ENCODE measurements at regions not wholly inside any gene's neighbourhood (a gene's known extent, or its start where the extent isn't known, plus 50 kb on each side); places are given as distances from the start of the nearest gene placed in this dataset.

GRCh38 chr6:14258695-14259593, 141.4 kb downstream of the CD83 start:
- no peak for DNase-seq

DNA sequence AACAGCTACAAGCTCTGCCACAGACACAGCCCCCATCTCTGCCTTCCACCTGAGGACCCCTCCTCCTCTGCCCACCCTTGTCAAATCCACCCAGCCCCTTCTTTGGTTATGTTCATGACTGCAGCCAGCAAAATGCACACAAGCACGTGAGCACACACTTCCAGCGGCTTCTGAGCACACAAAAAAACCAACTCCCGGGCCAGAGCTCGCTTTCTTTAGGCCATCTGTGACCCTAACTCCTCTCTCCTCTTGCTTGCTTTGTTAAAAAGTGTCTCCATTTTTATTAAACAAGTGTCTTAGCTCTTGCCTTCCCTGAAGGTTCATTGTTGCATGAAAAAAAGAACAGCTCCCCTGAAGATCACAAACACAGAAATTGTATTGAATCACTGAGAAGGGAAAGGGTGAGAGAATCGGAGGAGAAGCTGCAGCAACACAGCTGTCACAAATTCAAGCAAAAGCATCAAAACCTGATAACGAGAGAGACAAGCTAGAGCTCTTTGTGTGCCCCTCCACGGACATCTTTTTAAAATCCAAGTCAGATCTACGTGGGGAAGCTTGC, 142.1 kb downstream of the CD83 start:
- DNase-seq = no peak

DNA sequence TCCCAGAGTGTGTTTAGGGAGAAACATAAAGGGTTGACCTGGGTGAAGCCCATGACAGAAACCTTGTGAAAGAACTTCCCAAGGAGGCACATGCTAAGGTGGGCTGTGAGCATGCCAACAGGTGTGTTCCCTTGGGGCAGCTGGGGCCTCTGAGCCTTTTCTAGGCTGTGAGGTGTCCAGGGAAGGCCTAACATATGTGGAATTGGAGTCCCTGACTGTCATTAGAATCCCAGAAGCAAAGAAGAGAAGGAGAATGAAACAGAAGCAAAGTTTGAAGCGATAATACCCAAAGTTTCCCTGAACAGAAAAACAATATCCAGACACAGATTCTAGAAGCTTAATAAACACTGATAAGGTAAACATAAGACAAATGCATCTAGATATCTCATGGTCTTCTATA, 143.3 kb downstream of the CD83 start:
- DNase-seq = no peak

- DNase-seq = no peak
Measured at GRCh38 chr6:14263881-14264424, 146.4 kb downstream of the CD83 start.

DNA sequence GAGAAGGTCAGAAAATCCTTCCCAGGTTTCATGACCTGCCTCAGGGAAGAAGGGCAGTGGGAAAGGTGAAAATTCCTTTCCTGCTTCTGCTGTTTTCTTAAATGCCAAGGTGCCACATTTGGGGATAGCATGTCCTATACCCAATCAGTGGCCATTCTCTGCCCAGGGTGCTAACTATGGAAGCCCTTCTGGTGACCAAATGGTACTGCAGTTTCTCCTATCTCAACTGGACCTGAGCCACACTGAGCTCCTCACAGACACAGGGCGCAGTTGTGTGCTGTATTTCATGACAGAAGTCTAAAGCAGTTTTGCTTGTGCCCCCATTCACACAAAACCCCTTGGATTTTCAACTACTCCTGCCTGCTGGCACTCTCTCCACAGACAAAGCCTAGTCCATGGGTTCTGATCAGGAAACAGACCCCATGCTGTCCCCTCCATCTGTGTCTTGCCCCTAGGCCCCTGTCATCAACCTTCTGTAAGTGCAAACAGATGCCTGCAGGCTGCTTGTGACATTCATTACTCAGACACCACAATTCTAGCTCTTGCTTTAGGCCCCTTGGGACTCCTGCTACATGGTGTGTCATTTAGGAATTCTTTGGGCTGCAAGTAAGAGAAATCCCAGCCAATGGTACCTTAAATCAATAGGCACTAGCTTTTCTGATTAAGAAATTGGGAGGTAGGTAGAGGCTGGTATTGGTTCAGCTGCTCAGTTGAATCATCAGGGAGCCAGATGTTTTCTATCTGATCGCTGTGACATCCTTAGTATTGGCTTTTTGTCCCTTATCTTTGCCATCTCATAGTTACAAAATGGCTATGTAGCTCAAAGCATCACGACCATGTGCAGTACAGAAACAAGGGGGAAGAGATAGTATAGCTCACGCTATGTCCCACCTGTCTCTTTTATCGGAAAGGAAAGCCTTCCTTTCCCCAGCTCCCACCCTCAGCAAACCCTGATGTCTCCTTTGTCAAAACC, 147.8 kb downstream of the CD83 start:
- DNase-seq = peak in 1 of 6 experiments; percentile 12

DNA sequence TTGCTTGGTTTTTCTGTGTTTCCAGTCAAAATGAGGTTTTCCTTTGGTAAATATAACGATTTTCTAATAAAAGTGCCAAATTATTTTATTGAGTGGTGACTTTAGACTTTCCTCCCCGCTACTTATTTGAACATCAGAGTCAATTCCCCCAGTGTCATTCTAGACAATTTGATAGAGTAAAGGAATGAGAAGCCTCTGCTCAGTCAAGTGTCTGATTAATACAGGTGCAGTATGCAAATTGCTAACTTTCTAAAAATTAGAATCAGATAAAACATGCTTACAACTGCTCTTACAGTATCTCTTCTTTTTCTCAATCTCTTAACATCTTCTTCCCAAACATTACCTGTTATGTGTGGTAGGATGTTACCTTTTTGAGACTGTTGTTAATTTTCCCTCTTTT, 148.7 kb downstream of the CD83 start:
- no peak for DNase-seq

DNA sequence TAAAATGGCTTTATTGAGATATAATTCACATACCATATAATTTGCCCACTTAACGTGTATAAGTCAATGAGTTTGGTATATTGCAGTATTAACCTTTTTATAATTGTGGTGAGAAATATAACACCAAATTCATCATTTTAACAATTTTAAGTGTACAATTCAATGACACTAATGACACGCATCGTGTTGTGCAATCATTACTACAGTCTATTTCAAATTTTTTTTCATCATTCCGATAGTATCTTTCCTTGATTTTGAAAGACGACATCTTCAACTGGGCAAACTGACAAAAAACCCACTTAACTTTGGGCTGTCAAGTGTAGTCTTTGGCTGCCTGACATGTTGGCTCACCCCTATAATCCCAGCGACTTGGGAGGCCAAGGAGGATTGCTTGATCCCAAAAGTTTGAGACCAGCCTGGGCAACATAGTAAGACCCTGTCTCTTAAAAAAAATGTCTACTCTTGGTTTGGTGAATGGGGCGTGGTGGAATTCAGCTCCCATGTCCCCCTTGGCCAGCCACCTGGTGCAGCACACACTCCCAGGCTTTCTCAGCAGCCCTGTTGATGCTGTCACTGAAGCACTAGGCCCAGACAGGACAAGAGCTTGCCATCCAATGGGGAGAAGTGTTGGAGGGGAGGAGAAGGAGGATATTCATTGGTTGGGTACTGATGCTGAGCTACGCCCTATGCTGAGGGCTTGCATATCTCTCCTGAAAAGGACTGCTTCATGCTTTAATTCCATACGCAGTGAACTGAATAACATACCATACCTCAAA, 150.5 kb downstream of the CD83 start:
- no peak for DNase-seq

DNA sequence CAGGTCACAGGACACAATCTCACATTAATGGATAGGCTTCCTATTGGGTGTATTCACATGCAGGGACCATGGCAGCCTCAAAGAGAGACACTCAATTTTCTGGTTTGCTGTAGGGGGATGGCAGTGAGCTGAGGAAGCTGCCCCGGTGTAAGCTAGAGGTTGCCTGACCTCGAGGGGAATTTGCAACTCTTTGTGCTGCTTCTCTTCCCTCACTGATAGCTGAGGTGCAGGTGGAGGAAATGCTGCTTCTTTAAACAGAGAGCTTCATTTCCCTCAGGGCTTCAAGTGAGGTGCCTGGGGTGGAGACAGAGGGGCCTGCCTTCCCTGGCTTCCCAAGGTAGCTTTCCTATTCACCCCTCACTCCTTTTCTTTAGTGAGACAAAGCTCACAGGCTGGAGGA, 151.9 kb downstream of the CD83 start:
- DNase-seq = no peak

DNA sequence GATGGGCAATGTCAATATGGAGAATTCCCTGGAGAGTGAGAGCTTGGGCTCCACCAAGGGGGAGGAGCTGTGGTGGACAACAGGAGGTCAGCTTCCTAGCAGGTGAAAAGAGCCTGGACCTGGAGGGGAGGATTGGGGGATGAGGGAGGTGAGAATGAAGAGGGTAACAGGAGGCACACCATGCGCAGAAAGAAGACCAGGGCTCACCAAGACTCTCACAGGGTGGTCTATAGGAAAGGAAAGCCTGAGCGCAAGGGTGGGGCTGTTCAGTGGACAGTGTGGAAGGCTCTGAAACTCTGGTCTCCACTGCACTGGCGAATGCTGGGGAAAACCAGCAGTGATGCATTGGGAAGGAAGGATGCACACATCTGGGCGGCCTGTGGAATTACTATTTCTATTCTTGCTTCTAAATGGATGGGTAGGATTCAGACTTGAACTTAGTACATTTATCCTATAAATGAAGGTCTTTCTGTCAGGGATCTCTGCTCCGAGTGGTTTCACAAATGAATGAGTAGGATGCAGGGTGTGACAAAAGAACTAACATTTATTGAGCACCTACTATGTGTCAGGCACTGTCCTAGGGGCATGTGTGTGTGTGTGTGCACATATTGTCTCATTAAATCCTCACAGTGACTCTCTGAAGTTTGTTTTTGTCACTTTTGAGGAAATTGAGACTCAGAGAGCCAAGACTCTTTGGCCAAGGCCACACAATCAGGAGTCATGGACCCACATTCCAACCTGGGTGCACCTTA, 152.7 kb downstream of the CD83 start:
- DNase-seq = no peak

DNA sequence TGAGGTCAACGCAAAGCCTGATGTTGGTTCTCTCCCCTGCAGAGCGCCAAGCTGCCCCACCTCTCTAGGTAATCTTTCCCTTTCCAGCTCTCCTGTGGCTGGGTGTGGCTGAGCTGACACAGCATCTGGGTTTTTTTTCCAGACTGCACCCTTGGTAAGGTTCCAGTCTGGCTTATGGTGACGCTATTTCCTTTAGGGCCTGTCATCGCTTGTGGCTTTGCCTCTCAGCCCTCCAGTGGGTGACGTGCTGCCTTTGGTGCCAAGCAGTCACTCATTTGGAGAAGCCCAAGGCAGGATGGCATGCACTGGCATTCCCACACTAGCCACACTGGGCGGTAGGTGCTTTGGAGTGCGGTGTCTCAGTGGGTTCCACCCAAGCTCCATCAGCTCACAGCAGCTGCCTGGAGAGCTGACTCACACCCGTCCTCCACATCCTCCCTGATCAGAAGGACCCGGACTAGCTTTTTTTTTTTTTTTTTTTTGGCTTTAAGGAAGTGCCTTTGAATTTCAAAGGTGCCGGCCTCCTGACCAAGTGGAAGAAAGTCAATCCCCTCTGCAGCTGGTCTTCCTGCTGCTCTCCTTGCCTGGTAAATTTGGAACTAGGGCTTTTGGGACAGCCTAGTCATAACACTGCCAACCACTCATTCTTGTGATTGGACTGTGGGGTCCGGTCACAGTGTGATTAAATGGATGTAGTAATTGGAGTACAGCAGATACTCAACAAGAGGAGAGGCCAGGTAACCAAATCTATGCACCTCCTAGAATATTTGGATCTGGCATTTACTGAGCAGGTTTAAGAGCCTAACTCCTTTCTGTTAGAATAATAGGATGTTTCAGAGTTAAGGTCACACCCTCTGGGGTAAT, 153.6 kb downstream of the CD83 start:
- DNase-seq = peak in 4 of 6 experiments; percentile 6 to 25 (median 14)

- no peak for DNase-seq
Measured at GRCh38 chr6:14271789-14272736, 154.5 kb downstream of the CD83 start.

DNA sequence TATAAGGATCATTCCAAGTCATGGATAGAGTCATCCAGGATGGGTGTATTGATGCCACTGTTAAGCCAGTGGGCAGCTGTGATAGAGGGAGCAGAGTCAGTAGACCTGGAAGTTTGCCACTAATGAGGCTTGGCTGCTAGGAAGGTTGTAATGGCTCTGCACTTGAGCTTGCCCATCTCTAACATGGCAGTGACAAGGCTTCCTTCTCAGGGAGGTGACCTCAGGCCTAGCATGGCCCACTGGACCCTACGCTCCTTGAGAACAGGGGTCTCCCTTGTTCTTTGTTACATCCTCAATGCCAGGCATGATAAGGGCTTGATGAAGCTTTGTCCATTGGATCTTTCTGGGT, 155.1 kb downstream of the CD83 start:
- no peak for DNase-seq

GRCh38 chr6:14273191-14273590, 155.6 kb downstream of the CD83 start:
- no peak for DNase-seq

GRCh38 chr6:14274016-14274415, 156.4 kb downstream of the CD83 start:
- no peak for DNase-seq

- DNase-seq = no peak
Measured at GRCh38 chr6:14274546-14275492, 157.2 kb downstream of the CD83 start.

DNA sequence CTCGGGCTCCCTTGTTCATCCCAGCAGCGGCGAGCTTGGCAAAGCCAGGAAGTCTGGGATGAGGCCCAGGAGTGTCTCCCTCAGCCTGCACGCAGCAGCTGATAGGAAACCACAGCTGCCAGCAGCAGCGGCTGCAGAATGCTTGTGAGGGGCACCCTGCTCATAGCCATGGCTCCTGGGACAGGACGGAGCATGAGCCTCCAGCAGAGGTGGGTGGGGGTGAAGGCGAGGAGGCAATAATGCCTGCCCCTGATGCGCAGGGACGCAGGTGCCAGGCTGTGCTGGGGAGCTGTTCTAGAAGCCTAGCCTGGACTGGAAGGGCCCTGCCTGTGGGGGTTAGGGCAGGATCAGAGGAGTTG, 157.9 kb downstream of the CD83 start:
- peak in 1 of 6 experiments; percentile 8 for DNase-seq

DNA sequence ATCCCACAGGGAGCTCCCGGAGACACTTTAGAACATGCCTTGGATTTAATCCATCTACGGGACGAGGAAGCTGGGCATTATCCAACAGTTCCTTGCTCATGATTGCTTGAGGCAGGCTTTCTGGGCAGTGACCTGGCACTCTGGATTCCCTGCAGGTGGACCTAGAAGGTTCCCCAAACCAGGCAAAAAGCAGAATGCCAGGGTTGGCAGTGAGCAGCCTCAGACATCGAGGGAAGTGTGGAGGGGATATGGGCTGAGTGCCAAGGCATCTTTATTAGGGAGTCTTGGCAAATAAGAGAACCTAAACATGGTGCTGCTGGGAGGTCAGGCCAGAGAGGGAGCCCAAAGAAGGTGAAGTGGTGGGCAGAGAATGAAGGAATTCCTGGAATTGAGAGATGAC, 158.5 kb downstream of the CD83 start:
- no peak for DNase-seq

All from stimulated activated naive CD4-positive, alpha-beta T cell (primary cell).